Activated CD8-positive, alpha-beta T cell treated with anti-CD3 and anti-CD28 coated beads for 36 hours (primary cell): ENCODE measurements at regions not wholly inside any gene's neighbourhood (a gene's known extent, or its start where the extent isn't known, plus 50 kb on each side); places are given as distances from the start of the nearest gene placed in this dataset.

Source experiments
- ATAC-seq: fragments of 200-7000 bp; cut with Tn5 transposase; one replicate; pipeline ENCODE4 v1.10.0; 2021; ENCODE audit warnings: mild to moderate bottlenecking, moderate library complexity
- CTCF ChIA-PET: fragments of 350-600 bp; sonication (Branson Sonifier 250); formaldehyde crosslinking; loops from one replicate; lab custom pipeline; 2021; ENCODE audit warnings: antibody characterized with exemption; lab: Charles Lee
- POLR2A ChIA-PET: fragments of 350-600 bp; sonication (Branson Sonifier 250); formaldehyde crosslinking; loops from one replicate; lab custom pipeline; 2021; ENCODE audit warnings: antibody characterized with exemption; lab: Charles Lee
- DNase-seq: peaks from one replicate; pipeline ENCODE4 v3.0.0-alpha.2; 2020
- H3K27ac Mint-ChIP-seq: one replicate; pipeline ENCODE4 v1.8.0; 2021; ENCODE audit warnings: mild to moderate bottlenecking, mixed read lengths
- H3K27me3 Mint-ChIP-seq: one replicate; pipeline ENCODE4 v1.8.0; 2021; ENCODE audit warnings: mixed read lengths
- H3K36me3 Mint-ChIP-seq: one replicate; pipeline ENCODE4 v1.8.0; 2021; ENCODE audit warnings: low read depth, mixed read lengths
- H3K4me1 Mint-ChIP-seq: one replicate; pipeline ENCODE4 v1.8.0; 2021; ENCODE audit warnings: low read depth, mixed read lengths
- H3K4me3 Mint-ChIP-seq: one replicate; pipeline ENCODE4 v1.8.0; 2021; ENCODE audit warnings: mild to moderate bottlenecking, moderate library complexity, mixed read lengths
- H3K9me3 Mint-ChIP-seq: one replicate; pipeline ENCODE4 v1.8.0; 2021; ENCODE audit warnings: mixed read lengths
- intact Hi-C: fragments of 100-400 bp; cut with micrococcal nuclease; formaldehyde crosslinking; loops from one replicate; pipeline ENCODE4 v1.10.0; 2022
- TF ChIP-seq, protein P1 (sequence below): fragments of 200-600 bp; IDR thresholded peaks from one replicate; pipeline ENCODE4 v1.8.0; 2022; ENCODE audit warnings: antibody characterized with exemption, mild to moderate bottlenecking

DNA sequence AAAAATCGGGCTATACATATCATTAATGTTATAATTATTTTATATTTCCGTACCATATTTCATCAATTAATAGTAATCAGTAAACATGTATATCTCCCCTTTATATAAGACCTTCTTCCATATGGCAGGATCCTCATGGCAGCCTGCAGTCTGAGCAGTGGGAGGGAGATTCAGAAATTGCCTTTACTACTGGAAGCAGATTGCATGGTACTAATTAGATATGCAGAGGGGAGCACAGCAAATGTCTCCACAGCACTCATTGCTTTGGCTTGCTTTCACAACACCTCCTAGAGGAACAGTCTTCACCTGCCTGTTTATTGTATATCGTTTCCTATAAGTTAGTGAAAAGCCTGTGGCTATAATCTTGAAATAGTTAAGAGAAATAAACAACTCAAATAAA, 585.8 kb upstream of the GOT2 start:
- Mint-ChIP-seq H3K4me3 (no peak overlapping the region), H3K9me3 (no peaks in the 10 kb centered on the region), H3K4me1 (no peaks in the 10 kb centered on the region), H3K27ac (no peak overlapping the region), H3K36me3 (no peaks in the 10 kb centered on the region), H3K27me3 (no peaks in the 10 kb centered on the region)
- ChIA-PET CTCF (no interaction called here), POLR2A (no interaction called here)
- TF ChIP-seq, protein P1, sequence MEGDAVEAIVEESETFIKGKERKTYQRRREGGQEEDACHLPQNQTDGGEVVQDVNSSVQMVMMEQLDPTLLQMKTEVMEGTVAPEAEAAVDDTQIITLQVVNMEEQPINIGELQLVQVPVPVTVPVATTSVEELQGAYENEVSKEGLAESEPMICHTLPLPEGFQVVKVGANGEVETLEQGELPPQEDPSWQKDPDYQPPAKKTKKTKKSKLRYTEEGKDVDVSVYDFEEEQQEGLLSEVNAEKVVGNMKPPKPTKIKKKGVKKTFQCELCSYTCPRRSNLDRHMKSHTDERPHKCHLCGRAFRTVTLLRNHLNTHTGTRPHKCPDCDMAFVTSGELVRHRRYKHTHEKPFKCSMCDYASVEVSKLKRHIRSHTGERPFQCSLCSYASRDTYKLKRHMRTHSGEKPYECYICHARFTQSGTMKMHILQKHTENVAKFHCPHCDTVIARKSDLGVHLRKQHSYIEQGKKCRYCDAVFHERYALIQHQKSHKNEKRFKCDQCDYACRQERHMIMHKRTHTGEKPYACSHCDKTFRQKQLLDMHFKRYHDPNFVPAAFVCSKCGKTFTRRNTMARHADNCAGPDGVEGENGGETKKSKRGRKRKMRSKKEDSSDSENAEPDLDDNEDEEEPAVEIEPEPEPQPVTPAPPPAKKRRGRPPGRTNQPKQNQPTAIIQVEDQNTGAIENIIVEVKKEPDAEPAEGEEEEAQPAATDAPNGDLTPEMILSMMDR = no peak
- ATAC-seq (no peak), DNase-seq (no peak)
- intact Hi-C loops = no loop called here

GRCh38 chr16:59305850-59306249, 571.7 kb upstream of the GOT2 start:
- Mint-ChIP-seq H3K9me3 (no peaks in the 10 kb centered on the region), H3K4me1 (no peaks in the 10 kb centered on the region), H3K27ac (no peak overlapping the region), H3K36me3 (no peaks in the 10 kb centered on the region), H3K27me3 (no peaks in the 10 kb centered on the region), H3K4me3 (no peak overlapping the region)
- TF ChIP-seq, protein P1 = no peak
- ATAC-seq (no peak), DNase-seq (no peak)
- intact Hi-C loops = no loop called here
- POLR2A ChIA-PET = no interaction called here
- CTCF ChIA-PET = no interaction called here

DNA sequence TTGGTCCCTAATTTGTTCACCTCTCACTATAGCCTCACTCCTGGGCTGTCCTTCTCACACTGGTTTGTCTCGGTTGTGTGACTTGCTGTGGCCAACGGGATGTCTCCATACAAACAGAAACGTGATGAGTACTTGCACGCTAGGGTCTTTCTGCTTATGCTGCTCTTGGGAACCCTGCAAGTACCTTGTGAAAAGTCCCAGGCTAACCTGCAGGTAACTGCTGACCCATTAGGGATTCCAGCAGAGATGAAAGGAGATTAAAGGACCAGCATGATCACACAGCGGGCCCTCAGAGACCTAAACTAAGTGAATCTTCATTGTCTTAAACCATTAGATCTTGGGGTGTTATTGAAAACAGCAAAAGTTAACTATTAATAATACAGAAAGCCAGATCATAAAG, 562.8 kb upstream of the GOT2 start:
- no peaks in the 10 kb centered on the region for H3K4me1 Mint-ChIP-seq
- H3K4me3 Mint-ChIP-seq = no peak overlapping the region
- H3K9me3 Mint-ChIP-seq = no peaks in the 10 kb centered on the region
- ChIA-PET CTCF (no interaction called here), POLR2A (no interaction called here)
- TF ChIP-seq, protein P1 = no peak
- DNase-seq = no peak
- intact Hi-C loops = no loop called here
- no peak for ATAC-seq
- H3K36me3 Mint-ChIP-seq = no peaks in the 10 kb centered on the region
- H3K27ac Mint-ChIP-seq = no peak overlapping the region
- no peaks in the 10 kb centered on the region for H3K27me3 Mint-ChIP-seq

DNA sequence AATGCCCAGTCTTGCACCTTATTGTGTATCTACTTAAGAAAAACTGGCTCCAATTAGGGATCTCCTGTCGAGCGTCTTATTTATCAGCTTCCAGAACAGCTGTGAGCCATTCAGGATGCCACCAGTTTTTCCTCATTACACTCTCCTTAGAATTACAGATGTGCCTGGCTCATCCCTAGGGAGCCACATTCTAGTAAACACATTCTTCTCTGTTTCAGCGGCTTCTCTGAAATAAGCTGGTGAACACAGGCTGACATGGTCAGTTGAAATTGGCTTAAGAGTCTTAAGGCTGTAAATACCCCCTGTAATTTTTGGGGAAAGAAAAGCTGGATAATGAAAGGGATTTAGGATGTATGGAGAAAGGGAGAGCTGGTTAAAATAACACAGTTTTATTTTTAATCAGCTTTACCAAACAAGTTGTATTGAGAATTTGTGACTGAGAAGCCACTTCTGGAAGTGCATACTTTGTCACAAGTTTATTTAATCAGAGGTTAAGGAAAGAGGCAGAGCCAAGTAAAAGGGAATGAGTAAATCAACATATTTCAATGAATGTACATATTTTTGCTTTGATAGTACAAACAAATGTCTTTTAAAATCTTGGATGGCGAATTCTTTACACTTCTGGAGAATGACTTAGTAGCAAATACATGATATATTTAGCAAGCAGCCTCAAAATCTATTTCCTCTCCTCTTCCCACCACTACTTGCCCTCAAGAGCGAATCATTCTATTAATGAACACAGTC, 562.0 kb upstream of the GOT2 start:
- H3K27ac Mint-ChIP-seq = no peak overlapping the region

DNA sequence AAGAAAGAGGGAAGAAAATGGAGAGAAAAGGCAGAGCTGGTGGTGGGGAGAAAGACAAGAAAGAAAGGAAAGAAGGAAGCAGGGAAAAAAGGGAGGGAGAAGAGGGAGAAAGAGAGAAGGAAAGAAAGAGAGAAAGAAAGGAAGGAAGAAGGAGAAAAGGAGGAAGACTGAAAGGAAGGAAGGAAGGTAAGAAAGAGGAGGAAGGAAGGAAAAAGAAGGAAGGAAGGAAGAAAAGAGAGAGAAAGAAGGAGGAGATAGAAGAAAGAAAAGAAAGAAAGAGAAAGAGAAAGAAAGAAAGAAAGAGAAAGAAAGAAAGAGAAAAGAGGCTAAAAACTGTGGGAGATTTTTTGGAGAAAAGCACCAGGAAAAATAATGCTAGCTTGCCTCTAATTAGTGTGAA, 561.4 kb upstream of the GOT2 start:
- POLR2A ChIA-PET = no interaction called here
- CTCF ChIA-PET = no interaction called here
- no peak overlapping the region for H3K4me3 Mint-ChIP-seq
- DNase-seq (no peak), ATAC-seq (no peak)
- TF ChIP-seq, protein P1 = no peak
- no peaks in the 10 kb centered on the region for H3K36me3 Mint-ChIP-seq
- no peak overlapping the region for H3K27ac Mint-ChIP-seq
- no peaks in the 10 kb centered on the region for H3K9me3 Mint-ChIP-seq
- H3K27me3 Mint-ChIP-seq = no peaks in the 10 kb centered on the region
- intact Hi-C loops = no loop called here
- no peaks in the 10 kb centered on the region for H3K4me1 Mint-ChIP-seq

More for the DNA sequence above, 562.0 kb upstream of the GOT2 start:
- intact Hi-C loops = no loop called here
- Mint-ChIP-seq H3K4me1 (no peaks in the 10 kb centered on the region), H3K4me3 (no peak overlapping the region), H3K36me3 (no peaks in the 10 kb centered on the region), H3K27me3 (no peaks in the 10 kb centered on the region), H3K9me3 (no peaks in the 10 kb centered on the region)
- DNase-seq (no peak), ATAC-seq (no peak)
- POLR2A ChIA-PET = no interaction called here
- CTCF ChIA-PET = no interaction called here
- TF ChIP-seq, protein P1 = no peak
